Activated naive CD4-positive, alpha-beta T cell treated with anti-CD3 and anti-CD28 coated beads, Interleukin-2, amount 50 U/mL, for 24 hours (primary cell): ENCODE measurements at regions not wholly inside any gene's neighbourhood (a gene's known extent, or its start where the extent isn't known, plus 50 kb on each side); places are given as distances from the start of the nearest gene placed in this dataset.
A peak's percentile ranks its signal among the peaks of the same experiment; 100 is the strongest.

Source experiments
- H3K27ac Mint-ChIP-seq: one replicate; pipeline ENCODE4 v1.8.0; 2021; ENCODE audit warnings: mild to moderate bottlenecking, mixed read lengths
- H3K27me3 Mint-ChIP-seq: one replicate; pipeline ENCODE4 v1.8.0; 2021; ENCODE audit warnings: mixed read lengths
- H3K36me3 Mint-ChIP-seq: one replicate; pipeline ENCODE4 v1.8.0; 2021; ENCODE audit warnings: mixed read lengths
- H3K4me1 Mint-ChIP-seq: one replicate; pipeline ENCODE4 v1.8.0; 2021; ENCODE audit warnings: mixed read lengths
- H3K4me3 Mint-ChIP-seq: one replicate; pipeline ENCODE4 v1.8.0; 2021; ENCODE audit warnings: mild to moderate bottlenecking, mixed read lengths
- H3K9me3 Mint-ChIP-seq: one replicate; pipeline ENCODE4 v1.8.0; 2021; ENCODE audit warnings: mixed read lengths

GRCh38 chr3:31356941-31357340 is 175.8 kb upstream of the STT3B start:
- Mint-ChIP-seq H3K36me3 (peaks cover 2% of the 10 kb centered on the region), H3K4me1 (peaks cover 44% of the 10 kb centered on the region), H3K27me3 (no peaks in the 10 kb centered on the region), H3K4me3 (no peak overlapping the region), H3K27ac (peak overlapping the region; percentile 73), H3K9me3 (no peaks in the 10 kb centered on the region)

- Mint-ChIP-seq H3K27me3 (no peaks in the 10 kb centered on the region), H3K4me3 (no peak overlapping the region), H3K9me3 (no peaks in the 10 kb centered on the region), H3K36me3 (peaks cover 2% of the 10 kb centered on the region), H3K4me1 (peaks cover 48% of the 10 kb centered on the region), H3K27ac (no peak overlapping the region)
Measured at GRCh38 chr3:31357451-31357850, 175.3 kb upstream of the STT3B start.

- Mint-ChIP-seq H3K27me3 (no peaks in the 10 kb centered on the region), H3K4me1 (peaks cover 46% of the 10 kb centered on the region), H3K9me3 (no peaks in the 10 kb centered on the region), H3K36me3 (no peaks in the 10 kb centered on the region), H3K4me3 (no peak overlapping the region), H3K27ac (no peak overlapping the region)
Measured at GRCh38 chr3:31358473-31359070, 174.2 kb upstream of the STT3B start.

GRCh38 chr3:31361371-31362273 is 171.1 kb upstream of the STT3B start:
- peaks cover 49% of the 10 kb centered on the region for H3K4me1 Mint-ChIP-seq
- no peaks in the 10 kb centered on the region for H3K36me3 Mint-ChIP-seq
- no peaks in the 10 kb centered on the region for H3K27me3 Mint-ChIP-seq
- no peaks in the 10 kb centered on the region for H3K9me3 Mint-ChIP-seq
- no peak overlapping the region for H3K4me3 Mint-ChIP-seq
- H3K27ac Mint-ChIP-seq: no peak overlapping the region

- no peak overlapping the region for H3K4me3 Mint-ChIP-seq
- no peaks in the 10 kb centered on the region for H3K9me3 Mint-ChIP-seq
- H3K27ac Mint-ChIP-seq: no peak overlapping the region
- no peaks in the 10 kb centered on the region for H3K27me3 Mint-ChIP-seq
- peaks cover 30% of the 10 kb centered on the region for H3K4me1 Mint-ChIP-seq
- no peaks in the 10 kb centered on the region for H3K36me3 Mint-ChIP-seq
Measured at GRCh38 chr3:31364188-31364587, 168.5 kb upstream of the STT3B start.

- peaks cover 30% of the 10 kb centered on the region for H3K4me1 Mint-ChIP-seq
- no peaks in the 10 kb centered on the region for H3K36me3 Mint-ChIP-seq
- H3K27ac Mint-ChIP-seq: no peak overlapping the region
- no peaks in the 10 kb centered on the region for H3K9me3 Mint-ChIP-seq
- no peaks in the 10 kb centered on the region for H3K27me3 Mint-ChIP-seq
- no peak overlapping the region for H3K4me3 Mint-ChIP-seq
Measured at GRCh38 chr3:31364711-31365110, 168.0 kb upstream of the STT3B start.

GRCh38 chr3:31367518-31367917 is 165.2 kb upstream of the STT3B start:
- H3K9me3 Mint-ChIP-seq: no peaks in the 10 kb centered on the region
- H3K27me3 Mint-ChIP-seq: no peaks in the 10 kb centered on the region
- no peaks in the 10 kb centered on the region for H3K36me3 Mint-ChIP-seq
- H3K4me1 Mint-ChIP-seq: peaks cover 17% of the 10 kb centered on the region
- H3K4me3 Mint-ChIP-seq: no peak overlapping the region
- no peak overlapping the region for H3K27ac Mint-ChIP-seq

- Mint-ChIP-seq H3K27me3 (no peaks in the 10 kb centered on the region), H3K9me3 (no peaks in the 10 kb centered on the region), H3K36me3 (no peaks in the 10 kb centered on the region), H3K4me3 (no peak overlapping the region), H3K4me1 (peaks cover 12% of the 10 kb centered on the region), H3K27ac (no peak overlapping the region)
Measured at GRCh38 chr3:31369637-31370379, 162.9 kb upstream of the STT3B start.

- H3K4me3 Mint-ChIP-seq: no peak overlapping the region
- peaks cover 6% of the 10 kb centered on the region for H3K4me1 Mint-ChIP-seq
- H3K27ac Mint-ChIP-seq: no peak overlapping the region
- no peaks in the 10 kb centered on the region for H3K27me3 Mint-ChIP-seq
- H3K36me3 Mint-ChIP-seq: no peaks in the 10 kb centered on the region
- H3K9me3 Mint-ChIP-seq: no peaks in the 10 kb centered on the region
Measured at GRCh38 chr3:31370380-31370666, 162.4 kb upstream of the STT3B start.

- H3K27me3 Mint-ChIP-seq: no peaks in the 10 kb centered on the region
- no peak overlapping the region for H3K27ac Mint-ChIP-seq
- H3K9me3 Mint-ChIP-seq: no peaks in the 10 kb centered on the region
- peaks cover 4% of the 10 kb centered on the region for H3K4me1 Mint-ChIP-seq
- no peaks in the 10 kb centered on the region for H3K36me3 Mint-ChIP-seq
- no peak overlapping the region for H3K4me3 Mint-ChIP-seq
Measured at GRCh38 chr3:31370681-31371080, 162.0 kb upstream of the STT3B start.

- H3K27me3 Mint-ChIP-seq: no peaks in the 10 kb centered on the region
- no peak overlapping the region for H3K27ac Mint-ChIP-seq
- H3K4me3 Mint-ChIP-seq: no peak overlapping the region
- H3K36me3 Mint-ChIP-seq: no peaks in the 10 kb centered on the region
- peaks cover 10% of the 10 kb centered on the region for H3K4me1 Mint-ChIP-seq
- no peaks in the 10 kb centered on the region for H3K9me3 Mint-ChIP-seq
Measured at GRCh38 chr3:31371484-31372177, 161.1 kb upstream of the STT3B start.

GRCh38 chr3:31373681-31374080 is 159.0 kb upstream of the STT3B start:
- Mint-ChIP-seq H3K36me3 (no peaks in the 10 kb centered on the region), H3K4me1 (peaks cover 25% of the 10 kb centered on the region), H3K27me3 (no peaks in the 10 kb centered on the region), H3K27ac (no peak overlapping the region), H3K4me3 (no peak overlapping the region), H3K9me3 (no peaks in the 10 kb centered on the region)

GRCh38 chr3:31377045-31377642 is 155.6 kb upstream of the STT3B start:
- H3K27me3 Mint-ChIP-seq: no peaks in the 10 kb centered on the region
- no peaks in the 10 kb centered on the region for H3K36me3 Mint-ChIP-seq
- peaks cover 21% of the 10 kb centered on the region for H3K4me1 Mint-ChIP-seq
- no peaks in the 10 kb centered on the region for H3K9me3 Mint-ChIP-seq
- no peak overlapping the region for H3K4me3 Mint-ChIP-seq
- H3K27ac Mint-ChIP-seq: no peak overlapping the region

- Mint-ChIP-seq H3K36me3 (no peaks in the 10 kb centered on the region), H3K4me1 (peaks cover 21% of the 10 kb centered on the region), H3K4me3 (no peak overlapping the region), H3K27me3 (no peaks in the 10 kb centered on the region), H3K9me3 (no peaks in the 10 kb centered on the region), H3K27ac (no peak overlapping the region)
Measured at GRCh38 chr3:31378231-31378630, 154.5 kb upstream of the STT3B start.

GRCh38 chr3:31379598-31379997 is 153.1 kb upstream of the STT3B start:
- H3K4me3 Mint-ChIP-seq: no peak overlapping the region
- H3K9me3 Mint-ChIP-seq: no peaks in the 10 kb centered on the region
- H3K36me3 Mint-ChIP-seq: no peaks in the 10 kb centered on the region
- H3K27ac Mint-ChIP-seq: no peak overlapping the region
- H3K4me1 Mint-ChIP-seq: peaks cover 21% of the 10 kb centered on the region
- no peaks in the 10 kb centered on the region for H3K27me3 Mint-ChIP-seq
